HepG2 (cell line): ENCODE measurements at regions not wholly inside any gene's neighbourhood (a gene's known extent, or its start where the extent isn't known, plus 50 kb on each side); places are given as distances from the start of the nearest gene placed in this dataset.

Experiments
- ADNP ChIP-seq: sonication (generic); formaldehyde crosslinking; IDR thresholded peaks from 2 replicates; pipeline ENCODE4 v1.4.0; 2020; ENCODE audit warnings: missing genetic modification reagents
- ASH2L ChIP-seq: fragments of 300-600, 200-600 bp; sonication (generic); IDR thresholded peaks from 2 replicates; pipeline ENCODE4 v1.7.0; 2017; ENCODE audit warnings: low read depth, mild to moderate bottlenecking, moderate library complexity, mixed read lengths, low read length; ENCODE audit not compliant: insufficient read length
- CBX2 ChIP-seq, 2 experiments: fragments of 200-600 bp in 1 of 2; sonication (generic); formaldehyde crosslinking in 1 of 2; IDR thresholded peaks; 2 replicates each; pipeline versions ENCODE4 v1.7.0 to v1.8.1; 2018 to 2022; ENCODE audit warnings: low read depth in 2 of 2, low read length in 1 of 2, mild to moderate bottlenecking in 1 of 2, missing genetic modification reagents in 1 of 2
- CTCF ChIP-seq: sonication (generic); formaldehyde crosslinking; IDR thresholded peaks from 2 replicates; pipeline ENCODE4 v1.5.0; 2020; ENCODE audit warnings: mild to moderate bottlenecking, missing genetic modification reagents, moderate library complexity
- ELF1 ChIP-seq: sonication (generic); formaldehyde crosslinking; IDR thresholded peaks from 2 replicates; pipeline ENCODE4 v1.4.0; 2020; ENCODE audit warnings: missing genetic modification reagents
- GPBP1L1 ChIP-seq: sonication (generic); formaldehyde crosslinking; IDR thresholded peaks from 2 replicates; pipeline ENCODE4 v1.5.0; 2020; ENCODE audit warnings: mild to moderate bottlenecking, missing genetic modification reagents
- KAT2B ChIP-seq: fragments of 150-350 bp; IDR thresholded peaks from 2 replicates; pipeline ENCODE4 v1.6.1; 2014; ENCODE audit warnings: low read depth, low read length, borderline replicate concordance
- ZNF501 ChIP-seq: sonication (generic); formaldehyde crosslinking; IDR thresholded peaks from 2 replicates; pipeline ENCODE4 v1.5.1; 2020; ENCODE audit warnings: mild to moderate bottlenecking, moderate library complexity, missing genetic modification reagents
- ZNF589 ChIP-seq: sonication (generic); formaldehyde crosslinking; conservative IDR thresholded peaks from 2 replicates; pipeline ENCODE4 v1.8.0; 2022; ENCODE audit warnings: mild to moderate bottlenecking, moderate library complexity, missing genetic modification reagents
- ZNF761 ChIP-seq: sonication (generic); formaldehyde crosslinking; conservative IDR thresholded peaks from 2 replicates; pipeline ENCODE4 v1.4.0; 2020; ENCODE audit warnings: mild to moderate bottlenecking, missing genetic modification reagents
- ZNF776 ChIP-seq: sonication (generic); formaldehyde crosslinking; IDR thresholded peaks from 2 replicates; pipeline ENCODE4 v1.4.0; 2020; ENCODE audit warnings: mild to moderate bottlenecking, missing genetic modification reagents
- TF ChIP-seq, protein P1 (sequence below): sonication (generic); formaldehyde crosslinking; conservative IDR thresholded peaks from 2 replicates; pipeline ENCODE4 v1.4.0; 2020; ENCODE audit warnings: missing genetic modification reagents

GRCh38 chr6:92848459-92848858 lies 570.9 kb downstream of the EPHA7 start:
- TF ChIP-seq ZNF761 (CRISPR knock-in tag): no peak
- no peak for TF ChIP-seq ZNF501
- TF ChIP-seq, protein P1, sequence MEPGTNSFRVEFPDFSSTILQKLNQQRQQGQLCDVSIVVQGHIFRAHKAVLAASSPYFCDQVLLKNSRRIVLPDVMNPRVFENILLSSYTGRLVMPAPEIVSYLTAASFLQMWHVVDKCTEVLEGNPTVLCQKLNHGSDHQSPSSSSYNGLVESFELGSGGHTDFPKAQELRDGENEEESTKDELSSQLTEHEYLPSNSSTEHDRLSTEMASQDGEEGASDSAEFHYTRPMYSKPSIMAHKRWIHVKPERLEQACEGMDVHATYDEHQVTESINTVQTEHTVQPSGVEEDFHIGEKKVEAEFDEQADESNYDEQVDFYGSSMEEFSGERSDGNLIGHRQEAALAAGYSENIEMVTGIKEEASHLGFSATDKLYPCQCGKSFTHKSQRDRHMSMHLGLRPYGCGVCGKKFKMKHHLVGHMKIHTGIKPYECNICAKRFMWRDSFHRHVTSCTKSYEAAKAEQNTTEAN (CRISPR knock-in tag): no peak
- TF ChIP-seq ZNF589 (CRISPR knock-in tag): no peak
- no peak for TF ChIP-seq ADNP
- no peak for TF ChIP-seq KAT2B
- no peak for TF ChIP-seq ELF1 (CRISPR knock-in tag)
- no peak for TF ChIP-seq ASH2L
- no peak for TF ChIP-seq ZNF776
- TF ChIP-seq GPBP1L1 (CRISPR knock-in tag): no peak
- TF ChIP-seq CTCF (CRISPR knock-in tag): no peak
- TF ChIP-seq CBX2 (IDR thresholded peaks at IDR 0.05; ENCODE audit: low read depth, low read length): no peak
- no peak for TF ChIP-seq CBX2 (CRISPR knock-in tag; IDR thresholded peaks at IDR 0.05; ENCODE audit: low read depth)
